GM18498 (cell line): ENCODE measurements at regions not wholly inside any gene's neighbourhood (a gene's known extent, or its start where the extent isn't known, plus 50 kb on each side); places are given as distances from the start of the nearest gene placed in this dataset.
A peak's percentile ranks its signal among the peaks of the same experiment; 100 is the strongest.

Experiments used
- ATAC-seq: cut with Tn5 transposase; IDR thresholded peaks from one replicate; pipeline ENCODE4 v1.9.1; 2021; ENCODE audit warnings: mild to moderate bottlenecking, moderate library complexity; ENCODE audit not compliant: unreplicated experiment

GRCh38 chr1:177589166-177589565 is 380.7 kb downstream of the SEC16B start:
- no peak for ATAC-seq

GRCh38 chr1:177586429-177586828 is 383.4 kb downstream of the SEC16B start:
- ATAC-seq = no peak

- ATAC-seq = no peak
Observed at GRCh38 chr1:177585302-177586220, 384.3 kb downstream of the SEC16B start.

GRCh38 chr1:177573901-177574300 is 396.0 kb downstream of the SEC16B start:
- ATAC-seq = no peak

- ATAC-seq = no peak
Observed at GRCh38 chr1:177571485-177572076, 398.3 kb downstream of the SEC16B start.

GRCh38 chr1:177571076-177571475 is 398.8 kb downstream of the SEC16B start:
- no peak for ATAC-seq

- no peak for ATAC-seq
Observed at GRCh38 chr1:177569476-177569875, 398.7 kb downstream of the BRINP2 start.

- no peak for ATAC-seq
Observed at GRCh38 chr1:177568622-177569021, 397.9 kb downstream of the BRINP2 start.

- ATAC-seq = peak; percentile 61
Observed at GRCh38 chr1:177567393-177567792, 396.6 kb downstream of the BRINP2 start.

GRCh38 chr1:177566495-177566894 is 395.7 kb downstream of the BRINP2 start:
- ATAC-seq = no peak

GRCh38 chr1:177561436-177561835 is 390.7 kb downstream of the BRINP2 start:
- ATAC-seq = peak; percentile 69

GRCh38 chr1:177558372-177558771 is 387.6 kb downstream of the BRINP2 start:
- no peak for ATAC-seq

- ATAC-seq = no peak
Observed at GRCh38 chr1:177556163-177556562, 385.4 kb downstream of the BRINP2 start.

GRCh38 chr1:177547200-177547599 is 376.4 kb downstream of the BRINP2 start:
- ATAC-seq = no peak

GRCh38 chr1:177546346-177546745 is 375.6 kb downstream of the BRINP2 start:
- ATAC-seq = no peak

- ATAC-seq = no peak
Observed at GRCh38 chr1:177526201-177526600, 355.4 kb downstream of the BRINP2 start.

GRCh38 chr1:177525176-177525575 is 354.4 kb downstream of the BRINP2 start:
- no peak for ATAC-seq

GRCh38 chr1:177517546-177517945 is 346.8 kb downstream of the BRINP2 start:
- no peak for ATAC-seq

GRCh38 chr1:177514207-177514606 is 343.4 kb downstream of the BRINP2 start:
- no peak for ATAC-seq

- no peak for ATAC-seq
Observed at GRCh38 chr1:177511036-177511435, 340.3 kb downstream of the BRINP2 start.

- ATAC-seq = no peak
Observed at GRCh38 chr1:177505905-177506590, 335.3 kb downstream of the BRINP2 start.

GRCh38 chr1:177495878-177496277 is 325.1 kb downstream of the BRINP2 start:
- ATAC-seq = no peak
